OCI-LY7 (cell line): ENCODE measurements at regions not wholly inside any gene's neighbourhood (a gene's known extent, or its start where the extent isn't known, plus 50 kb on each side); places are given as distances from the start of the nearest gene placed in this dataset.
"Not testable (repeated sequence)": the region's sequence is repeated elsewhere in the genome, so short reads cannot be mapped to it uniquely, and the experiment has no call there.

ENCODE experiments used
- EZH2phosphoT487 ChIP-seq: fragments of 200-600 bp; sonication (generic); IDR thresholded peaks from 2 replicates; pipeline ENCODE4 v1.6.1; 2018; ENCODE audit warnings: low read depth, borderline replicate concordance, mild to moderate bottlenecking, mixed run types, antibody characterized with exemption, low read length, moderate library complexity, mixed read lengths
- TF ChIP-seq, protein P1 (sequence below): fragments of 200-600 bp; sonication (generic); conservative IDR thresholded peaks from 2 replicates; pipeline ENCODE4 v1.5.1; 2014; ENCODE audit warnings: mild to moderate bottlenecking, antibody characterized with exemption, low read length, moderate library complexity, mixed read lengths

DNA sequence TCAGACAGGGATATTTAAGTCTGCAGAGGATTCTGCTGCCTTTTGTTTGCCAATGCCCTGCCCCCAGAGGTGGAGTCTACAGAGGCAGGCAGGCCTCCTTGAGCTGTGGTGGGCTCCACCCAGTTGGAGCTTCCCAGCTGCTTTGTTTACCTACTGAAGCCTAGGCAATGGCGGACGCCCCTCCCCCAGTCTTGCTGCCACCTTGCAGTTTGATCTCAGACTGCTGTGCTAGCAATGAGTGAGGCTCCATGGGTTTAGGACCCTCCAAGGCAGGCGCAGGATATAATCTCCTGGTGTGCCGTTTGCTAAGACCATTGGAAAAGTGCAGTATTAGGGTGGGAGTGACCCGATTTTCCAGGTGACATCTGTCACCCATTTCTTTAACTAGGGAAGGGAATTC, 132.7 kb downstream of the UNC93B1 start:
- TF ChIP-seq, protein P1, sequence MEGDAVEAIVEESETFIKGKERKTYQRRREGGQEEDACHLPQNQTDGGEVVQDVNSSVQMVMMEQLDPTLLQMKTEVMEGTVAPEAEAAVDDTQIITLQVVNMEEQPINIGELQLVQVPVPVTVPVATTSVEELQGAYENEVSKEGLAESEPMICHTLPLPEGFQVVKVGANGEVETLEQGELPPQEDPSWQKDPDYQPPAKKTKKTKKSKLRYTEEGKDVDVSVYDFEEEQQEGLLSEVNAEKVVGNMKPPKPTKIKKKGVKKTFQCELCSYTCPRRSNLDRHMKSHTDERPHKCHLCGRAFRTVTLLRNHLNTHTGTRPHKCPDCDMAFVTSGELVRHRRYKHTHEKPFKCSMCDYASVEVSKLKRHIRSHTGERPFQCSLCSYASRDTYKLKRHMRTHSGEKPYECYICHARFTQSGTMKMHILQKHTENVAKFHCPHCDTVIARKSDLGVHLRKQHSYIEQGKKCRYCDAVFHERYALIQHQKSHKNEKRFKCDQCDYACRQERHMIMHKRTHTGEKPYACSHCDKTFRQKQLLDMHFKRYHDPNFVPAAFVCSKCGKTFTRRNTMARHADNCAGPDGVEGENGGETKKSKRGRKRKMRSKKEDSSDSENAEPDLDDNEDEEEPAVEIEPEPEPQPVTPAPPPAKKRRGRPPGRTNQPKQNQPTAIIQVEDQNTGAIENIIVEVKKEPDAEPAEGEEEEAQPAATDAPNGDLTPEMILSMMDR: not testable (repeated sequence)
- TF ChIP-seq EZH2phosphoT487: not testable (repeated sequence)
